Erythroblast (primary cell): ENCODE measurements at regions not wholly inside any gene's neighbourhood (a gene's known extent, or its start where the extent isn't known, plus 50 kb on each side); places are given as distances from the start of the nearest gene placed in this dataset.
A peak's percentile ranks its signal among the peaks of the same experiment; 100 is the strongest.
"Not testable (repeated sequence)": the region's sequence is repeated elsewhere in the genome, so short reads cannot be mapped to it uniquely, and the experiment has no call there.

Experiments used
- DNase-seq, 2 experiments: peaks; one replicate each; lab custom pipeline; 2025; lab: John Stamatoyannopoulos, UW
- GATA1 ChIP-seq: IDR thresholded peaks from 2 replicates; pipeline ENCODE4 v1.6.1; 2011; ENCODE audit warnings: low read depth, mild to moderate bottlenecking, control low read depth, low read length, moderate library complexity
- POLR2A ChIP-seq: IDR thresholded peaks from 2 replicates; pipeline ENCODE4 v1.6.1; 2011; ENCODE audit warnings: mild to moderate bottlenecking, low read length

DNA sequence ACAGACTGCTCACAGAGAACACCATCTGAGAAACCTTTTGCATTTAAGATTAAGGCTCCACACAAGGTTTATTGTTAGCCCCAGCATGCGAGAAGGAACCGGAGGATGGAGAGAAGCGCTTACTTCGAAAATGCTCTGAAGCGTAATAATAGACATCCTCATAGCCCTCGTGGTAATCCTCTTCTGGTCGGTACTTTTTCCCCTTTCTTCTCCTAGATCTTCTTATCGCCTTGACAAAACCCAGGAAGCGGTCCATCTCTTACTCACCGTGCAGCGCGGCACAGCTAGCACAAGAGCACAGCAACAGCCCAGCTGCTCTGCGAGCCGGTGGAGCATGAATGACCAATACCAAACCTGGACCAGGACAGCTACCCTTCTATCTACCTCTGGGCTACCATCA, 125.1 kb upstream of the GRIP1 start:
- DNase-seq = no peak
- TF ChIP-seq GATA1 = no peak
- no peak for TF ChIP-seq POLR2A

DNA sequence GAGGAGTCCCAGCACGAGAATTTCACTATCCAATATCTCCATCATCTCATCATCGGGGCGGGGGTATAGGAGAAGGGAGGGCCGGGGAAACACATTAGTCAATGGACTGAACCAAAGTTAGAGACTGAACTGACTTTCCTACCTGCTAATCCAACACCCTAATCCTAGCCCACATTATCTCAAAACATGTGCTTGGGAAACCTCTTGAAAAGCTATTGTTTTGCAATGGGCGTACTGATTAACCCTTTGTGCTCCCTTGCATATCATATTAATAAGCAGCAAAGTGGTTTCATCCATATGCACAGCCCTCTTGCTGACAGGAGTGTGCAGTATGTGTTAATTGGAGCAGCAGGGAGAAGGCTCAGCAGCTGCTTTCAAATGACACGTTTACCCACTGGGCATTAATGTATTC, 125.7 kb upstream of the GRIP1 start:
- no peak for DNase-seq
- TF ChIP-seq POLR2A (no peak), GATA1 (no peak)

DNA sequence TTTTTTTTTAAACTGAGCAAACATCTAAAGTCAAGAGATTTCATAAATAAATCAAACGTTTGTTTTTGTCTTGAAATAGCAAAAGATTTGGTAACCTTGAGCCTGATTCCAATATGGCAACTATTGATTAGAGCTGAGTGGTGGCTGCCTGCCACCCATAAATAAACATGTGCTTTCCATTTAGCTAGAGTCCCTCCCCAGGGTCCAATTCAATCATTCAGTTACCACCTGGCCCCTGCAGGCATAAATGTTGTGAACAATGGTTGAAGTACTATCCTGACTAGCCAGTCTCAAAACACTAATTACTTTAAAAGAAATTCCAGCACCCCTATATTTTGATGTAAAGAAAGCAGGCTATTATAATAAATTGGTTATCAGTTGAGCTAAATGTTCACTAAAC, 129.7 kb upstream of the GRIP1 start:
- DNase-seq = no peak
- TF ChIP-seq POLR2A (no peak), GATA1 (no peak)

DNA sequence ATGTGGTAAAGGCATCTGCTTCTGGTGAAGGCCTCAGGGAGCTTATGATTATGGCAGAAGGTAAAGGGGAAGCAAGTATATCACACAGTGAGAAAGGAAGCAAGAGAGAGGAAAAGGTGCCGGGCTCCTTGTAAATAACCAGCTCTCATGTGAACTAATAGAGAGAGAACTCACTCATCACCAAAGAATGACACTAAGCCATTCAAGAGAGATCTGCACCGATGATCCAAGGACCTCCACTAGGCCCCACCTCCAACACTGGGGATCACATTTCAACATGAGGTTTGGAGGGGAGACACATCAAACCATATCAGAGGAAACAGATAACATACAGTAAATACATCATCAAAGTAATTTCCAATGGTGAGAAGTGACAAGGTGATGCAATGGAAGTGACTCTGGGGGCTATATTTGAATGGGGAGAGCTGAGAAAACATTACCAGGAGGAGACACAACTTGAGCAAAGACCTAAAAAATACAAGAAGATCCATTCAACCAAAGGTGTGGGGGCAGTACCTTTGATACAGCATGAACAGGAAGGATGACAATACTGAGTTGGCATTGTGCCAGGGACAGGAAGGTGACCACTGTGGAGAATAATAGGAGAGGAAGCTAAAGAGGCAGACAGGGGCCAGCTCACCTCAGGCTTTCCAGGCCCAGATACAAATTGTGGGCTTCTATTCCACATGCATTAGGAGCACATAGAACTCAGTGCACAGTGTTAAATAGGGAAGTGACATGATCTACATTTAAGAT, 134.4 kb upstream of the GRIP1 start:
- DNase-seq = peak in 1 of 2 experiments; percentile 7
- TF ChIP-seq GATA1 (no peak), POLR2A (no peak)

DNA sequence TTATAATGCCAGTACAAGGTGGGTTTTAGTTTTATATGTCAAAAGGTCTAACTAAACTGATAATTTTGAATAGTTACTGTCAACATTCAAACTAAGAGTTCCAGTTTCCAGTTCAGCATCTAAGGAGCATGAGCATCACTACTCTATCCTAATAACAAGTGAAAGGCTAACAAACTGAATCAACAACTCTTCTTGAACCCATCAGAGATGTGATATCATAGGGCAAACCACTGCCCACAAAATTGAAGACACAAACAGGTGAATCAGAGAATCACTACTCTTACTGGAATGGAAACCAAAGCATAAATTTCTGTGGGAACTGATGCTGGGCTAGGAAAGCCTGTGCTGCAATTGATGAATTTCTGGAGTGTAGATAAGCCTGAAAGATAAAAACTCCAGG, 140.7 kb upstream of the GRIP1 start:
- TF ChIP-seq POLR2A = no peak
- TF ChIP-seq GATA1 = no peak
- DNase-seq = no peak

DNA sequence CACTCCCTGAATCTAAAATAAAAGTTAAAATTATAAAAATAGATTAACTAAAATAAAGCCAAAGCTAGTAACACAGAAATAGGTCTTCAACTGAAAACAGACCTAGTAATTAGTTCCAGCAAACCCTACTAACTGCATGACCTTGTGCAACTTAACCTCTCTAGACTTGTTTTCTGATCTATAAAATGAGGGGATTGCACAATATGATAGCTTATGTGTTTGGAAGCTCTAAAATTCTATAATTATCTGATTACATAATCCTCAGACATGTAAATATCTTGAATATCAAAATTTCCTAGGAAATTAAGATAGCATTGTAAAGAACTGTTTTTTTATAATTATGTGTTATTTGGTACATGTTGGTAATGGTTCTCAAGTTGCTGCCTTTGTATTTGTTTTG, 144.1 kb upstream of the GRIP1 start:
- no peak for DNase-seq
- TF ChIP-seq POLR2A (no peak), GATA1 (no peak)

DNA sequence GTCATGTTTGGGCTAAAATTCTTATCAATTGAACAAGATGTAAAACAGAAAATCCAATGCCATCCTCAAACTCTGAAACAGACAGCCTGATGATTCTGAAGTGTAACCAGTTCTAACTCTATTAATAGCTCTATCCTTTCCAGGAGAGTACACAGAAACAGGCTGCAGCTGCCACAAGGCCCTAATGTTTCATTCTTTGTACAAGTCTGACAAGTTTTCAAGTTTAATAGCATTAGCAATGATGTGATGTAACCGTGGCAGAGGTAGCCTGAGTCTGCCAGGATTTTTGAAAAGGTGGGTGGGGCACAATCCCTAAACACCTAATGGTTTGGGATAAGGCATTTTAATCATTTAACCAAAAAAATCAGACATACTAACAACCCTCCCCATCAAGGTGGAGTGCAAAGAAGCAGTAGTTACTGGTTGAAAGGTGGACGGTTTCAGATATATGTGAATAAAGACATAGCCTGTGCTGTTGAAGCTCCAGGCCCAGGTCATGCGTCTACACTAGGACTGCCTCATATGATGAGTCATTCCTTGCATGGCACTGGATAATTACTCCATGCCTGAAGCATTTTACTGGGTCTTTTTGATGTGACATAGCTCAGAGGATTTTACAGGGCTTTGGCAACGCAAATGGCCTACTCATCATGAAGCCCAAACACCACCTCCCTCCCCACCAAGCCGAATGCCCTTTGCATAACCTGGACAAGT, 145.1 kb upstream of the GRIP1 start:
- TF ChIP-seq POLR2A = no peak
- TF ChIP-seq GATA1 = no peak
- DNase-seq = no peak

DNA sequence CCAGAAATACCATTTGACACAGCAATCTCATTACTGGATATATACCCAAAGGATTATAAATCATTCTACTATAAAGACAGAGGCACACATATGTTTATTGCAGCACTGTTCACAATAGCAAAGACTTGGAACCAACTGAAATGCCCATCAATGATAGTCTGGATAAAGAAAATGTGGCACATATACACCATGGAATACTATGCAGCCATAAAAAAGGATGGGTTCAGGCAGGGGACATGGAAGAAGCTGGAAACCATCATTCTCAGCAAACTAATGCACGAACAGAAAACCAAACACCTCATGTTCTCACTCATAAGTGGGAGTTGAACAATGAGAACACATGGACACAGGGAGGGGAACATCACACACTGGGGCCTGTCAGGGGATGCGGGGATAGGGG, 147.0 kb upstream of the GRIP1 start:
- not testable (repeated sequence) for DNase-seq

DNA sequence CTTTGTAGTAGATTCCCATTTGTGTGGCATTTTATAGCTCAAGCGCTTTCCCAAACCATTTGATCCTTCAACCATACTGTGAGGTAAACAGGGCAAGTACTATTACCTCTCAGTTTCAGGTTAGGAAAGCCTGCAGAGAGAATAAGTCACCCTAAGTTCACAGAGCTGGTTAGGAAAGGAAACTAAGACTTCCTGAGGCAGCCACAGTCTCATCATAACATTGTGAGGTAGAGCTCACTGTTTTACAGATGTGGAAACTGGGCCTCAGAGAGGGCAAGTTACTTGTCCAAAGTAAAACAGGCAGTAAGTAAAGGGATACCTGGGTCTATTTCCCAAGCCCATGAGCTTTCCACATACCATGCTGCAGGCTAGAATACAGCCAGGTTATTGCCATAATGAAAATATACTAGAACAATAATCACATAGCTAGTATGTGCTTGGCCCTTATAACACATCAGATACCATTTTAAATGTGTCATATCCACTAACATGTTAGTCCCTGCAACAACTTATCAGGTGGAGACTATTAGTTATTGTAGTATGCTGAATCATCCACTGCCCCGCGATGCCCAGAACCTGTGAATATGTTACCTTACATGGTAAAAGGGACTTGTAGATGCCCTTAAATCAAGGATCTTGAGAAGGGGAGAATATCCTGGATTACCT, 150.9 kb upstream of the GRIP1 start:
- DNase-seq = no peak
- TF ChIP-seq GATA1 = no peak
- TF ChIP-seq POLR2A = no peak

DNA sequence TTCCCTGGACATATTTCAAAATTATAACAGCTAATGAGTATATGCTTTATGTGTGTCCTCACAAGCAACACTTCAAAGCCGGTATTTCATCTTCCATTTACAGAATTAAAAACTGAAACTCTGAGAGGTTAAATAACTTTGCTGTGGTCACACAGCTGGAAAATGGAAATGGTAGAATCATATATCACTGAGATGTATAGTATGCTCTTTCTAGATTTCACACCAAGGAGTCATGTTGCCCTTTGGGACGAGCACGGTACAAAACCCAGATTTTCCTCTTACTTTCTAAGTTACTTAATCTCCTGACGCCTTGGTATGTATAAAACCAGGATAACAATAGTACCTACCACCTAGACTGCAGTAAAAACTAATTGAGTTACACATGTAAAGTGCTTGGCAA, 152.6 kb upstream of the GRIP1 start:
- no peak for DNase-seq
- TF ChIP-seq GATA1 = no peak

DNA sequence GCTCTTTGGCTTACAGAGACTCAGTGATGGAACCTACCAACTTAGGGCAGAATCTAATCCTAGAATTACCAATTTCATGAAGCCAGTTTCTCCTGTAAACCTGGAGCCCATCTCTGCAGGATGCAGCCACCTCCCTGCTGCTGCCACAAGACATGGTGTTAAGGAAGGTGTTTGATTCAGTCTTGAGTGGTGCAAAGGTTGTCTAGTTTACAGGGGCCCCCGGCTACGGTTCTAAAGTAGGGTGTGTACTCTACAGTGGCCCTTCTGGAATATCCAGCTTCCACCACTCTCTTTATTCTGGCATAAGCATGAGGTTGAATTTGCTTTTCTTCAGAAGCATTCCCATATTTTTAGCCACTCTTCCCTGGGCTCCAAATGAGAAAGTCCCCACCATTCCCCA, 154.1 kb upstream of the GRIP1 start:
- no peak for TF ChIP-seq POLR2A
- TF ChIP-seq GATA1 = no peak
- DNase-seq = no peak

DNA sequence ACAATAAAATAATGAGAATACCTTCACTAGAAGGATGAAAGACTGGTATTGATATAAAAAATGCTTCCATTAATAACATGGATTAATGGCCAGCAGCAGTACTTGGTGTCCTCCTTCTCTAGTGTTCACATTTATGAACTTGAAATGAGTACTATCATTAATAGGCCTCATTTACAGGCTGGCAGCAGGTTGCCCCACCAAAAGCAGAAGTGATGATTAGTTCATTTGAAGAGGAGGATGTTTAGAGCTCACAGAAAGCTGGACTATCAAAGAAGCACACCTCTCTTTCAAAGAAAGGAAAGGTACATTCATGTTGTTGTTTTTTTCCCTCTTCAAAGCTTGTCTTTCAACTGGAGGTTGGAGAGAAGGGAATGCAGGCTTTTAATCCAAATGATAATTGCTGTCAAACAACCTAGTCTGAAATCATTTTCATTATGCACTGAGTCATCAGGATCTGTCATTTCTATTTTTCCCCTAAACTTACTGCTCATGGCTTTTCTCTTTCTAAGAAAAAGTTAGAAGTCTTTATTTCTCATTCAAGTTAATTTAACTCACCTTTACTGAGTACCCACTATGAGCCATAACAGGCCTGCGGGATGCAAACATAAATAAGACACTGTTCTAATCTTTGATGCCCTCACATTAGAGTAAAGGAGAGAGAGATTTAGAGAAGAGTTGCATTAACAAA, 157.9 kb upstream of the GRIP1 start:
- TF ChIP-seq POLR2A (no peak), GATA1 (no peak)
- DNase-seq = no peak

DNA sequence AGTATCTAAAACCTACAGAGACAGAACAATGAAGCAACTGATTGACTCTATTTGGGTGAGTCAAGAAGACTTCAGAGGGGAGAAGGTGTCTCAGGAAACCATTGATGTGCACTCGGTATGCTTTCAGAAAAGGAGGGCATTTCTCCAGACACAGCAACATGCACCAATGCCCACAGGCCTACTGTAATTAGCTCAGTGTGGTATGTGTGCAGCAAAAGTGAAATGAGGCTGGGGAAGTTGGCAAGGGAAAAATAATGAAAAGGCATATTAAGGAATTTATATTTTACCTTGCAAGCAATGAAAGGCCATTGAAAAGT, 158.4 kb upstream of the GRIP1 start:
- TF ChIP-seq GATA1 = no peak
- no peak for TF ChIP-seq POLR2A
- no peak for DNase-seq

DNA sequence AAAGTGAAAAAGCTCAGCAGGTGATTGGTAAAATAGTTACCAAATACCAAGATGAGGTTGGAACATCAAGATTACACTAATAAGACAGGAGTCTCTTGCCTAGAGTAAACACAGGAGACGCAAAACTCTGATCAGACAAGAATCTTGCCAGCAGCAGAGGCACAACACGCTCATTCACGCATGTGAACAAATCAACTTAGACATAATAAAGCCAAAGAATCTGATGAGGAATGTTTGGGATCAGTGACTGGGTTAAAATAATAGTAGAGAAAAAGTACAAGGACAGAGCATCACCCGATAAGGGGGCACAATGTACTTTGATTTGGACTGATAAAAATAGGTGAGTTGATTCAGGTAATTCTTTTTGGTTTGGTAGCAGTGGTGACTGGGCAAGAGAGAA, 159.5 kb upstream of the GRIP1 start:
- no peak for DNase-seq

More for the DNA sequence above, 159.5 kb upstream of the GRIP1 start:
- TF ChIP-seq GATA1 (no peak), POLR2A (no peak)
